ENCODE measurements at regions not wholly inside any gene's neighbourhood (a gene's known extent, or its start where the extent isn't known, plus 50 kb on each side); places are given as distances from the start of the nearest gene placed in this dataset.

DNA sequence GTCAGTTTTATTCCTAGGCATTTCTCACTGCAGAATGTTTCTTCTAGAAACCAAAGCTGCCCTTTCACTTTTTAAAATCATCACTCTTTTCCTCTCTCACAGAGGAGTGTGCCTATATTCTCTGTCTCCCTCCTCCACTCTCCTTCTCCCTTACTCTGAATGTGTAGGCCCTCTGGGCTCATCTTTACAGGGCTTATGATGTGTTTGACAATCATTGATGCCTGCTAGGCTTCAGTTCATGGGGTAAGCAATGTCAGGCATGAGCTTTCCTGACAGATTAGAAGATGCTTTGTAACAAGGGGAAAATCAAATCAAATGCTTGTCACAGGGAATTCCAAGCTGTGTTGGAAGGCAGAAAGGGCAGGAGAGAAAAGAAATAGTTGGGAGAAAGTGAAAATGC is 742.9 kb downstream of the SORCS3 start:
- TF ChIP-seq CTCF (IDR thresholded peaks at IDR 0.05): no peak
- TF ChIP-seq ZFX (IDR thresholded peaks at IDR 0.05; ENCODE audit: borderline replicate concordance): no peak

Measured in 22Rv1 (cell line).